Fibroblast of lung (primary cell): ENCODE measurements at regions not wholly inside any gene's neighbourhood (a gene's known extent, or its start where the extent isn't known, plus 50 kb on each side); places are given as distances from the start of the nearest gene placed in this dataset.

Experiments used
- DNase-seq, 2 donors: peaks; one replicate each; pipeline versions ENCODE4 v3.0.0 to v3.0.0-alpha.2; 2010; ENCODE audit warnings: low read depth in 2 of 2
- H2AFZ ChIP-seq: 2 replicates; pipeline ENCODE4 v1.5.1; 2012; ENCODE audit warnings: low read length, control low read depth, inconsistent platforms
- H3K27ac ChIP-seq: 2 replicates; pipeline ENCODE4 v1.5.1; 2011; ENCODE audit warnings: low read length, control low read depth; ENCODE audit not compliant: insufficient read depth
- H3K27me3 ChIP-seq: 2 replicates; pipeline ENCODE4 v1.5.1; 2011; ENCODE audit warnings: mild to moderate bottlenecking, low read length; ENCODE audit not compliant: control insufficient read depth, insufficient read depth
- H3K36me3 ChIP-seq: 2 replicates; pipeline ENCODE4 v1.5.1; 2011; ENCODE audit warnings: low read length; ENCODE audit not compliant: control insufficient read depth, insufficient read depth
- H3K4me1 ChIP-seq: 2 replicates; pipeline ENCODE4 v1.5.1; 2011; ENCODE audit warnings: low read length; ENCODE audit not compliant: control insufficient read depth, insufficient read depth; ENCODE audit errors: extremely low read depth
- H3K4me2 ChIP-seq: 2 replicates; pipeline ENCODE4 v1.5.1; 2011; ENCODE audit warnings: low read length, control low read depth; ENCODE audit not compliant: insufficient read depth; ENCODE audit errors: extremely low read depth
- H3K4me3 ChIP-seq, 4 experiments: fragments of 200-600 bp in 1 of 4; sonication (generic) in 1 of 4; replicated peaks in 1 of 4; 2 replicates each; pipeline ENCODE4 v1.5.1; 2011 to 2016; ENCODE audit warnings: low read length in 4 of 4, low read depth in 3 of 4, mild to moderate bottlenecking in 3 of 4, control low read depth in 2 of 4, inconsistent platforms in 1 of 4, mixed read lengths in 1 of 4; ENCODE audit not compliant: insufficient read depth in 1 of 4; ENCODE audit errors: control extremely low read depth in 1 of 4
- H3K79me2 ChIP-seq: 2 replicates; pipeline ENCODE4 v1.5.1; 2012; ENCODE audit warnings: mild to moderate bottlenecking, low read length, inconsistent platforms; ENCODE audit not compliant: control insufficient read depth, insufficient read depth
- H3K9ac ChIP-seq: 2 replicates; pipeline ENCODE4 v1.5.1; 2011; ENCODE audit warnings: mild to moderate bottlenecking, low read length, control low read depth; ENCODE audit not compliant: insufficient read depth
- H3K9me3 ChIP-seq: 2 replicates; pipeline ENCODE4 v1.5.1; 2012; ENCODE audit warnings: low read depth, low read length; ENCODE audit not compliant: control insufficient read depth, insufficient read depth
- H4K20me1 ChIP-seq: 2 replicates; pipeline ENCODE4 v1.5.1; 2011; ENCODE audit warnings: low read length; ENCODE audit not compliant: control insufficient read depth, insufficient read depth; ENCODE audit errors: extremely low read depth
- CTCF ChIP-seq, 2 donors: IDR thresholded peaks in 1 of 2; conservative IDR thresholded peaks in 1 of 2; 1 replicate in 1 of 2; 2 replicates in 1 of 2; pipeline ENCODE4 v1.5.1; 2011 to 2012; ENCODE audit warnings: low read length in 2 of 2, control low read depth in 1 of 2, inconsistent platforms in 1 of 2, low read depth in 1 of 2, mild to moderate bottlenecking in 1 of 2
- EZH2 ChIP-seq: IDR thresholded peaks from 2 replicates; pipeline ENCODE4 v1.5.1; 2012; ENCODE audit warnings: low read length, control low read depth, mild to moderate bottlenecking; ENCODE audit errors: missing control alignments

DNA sequence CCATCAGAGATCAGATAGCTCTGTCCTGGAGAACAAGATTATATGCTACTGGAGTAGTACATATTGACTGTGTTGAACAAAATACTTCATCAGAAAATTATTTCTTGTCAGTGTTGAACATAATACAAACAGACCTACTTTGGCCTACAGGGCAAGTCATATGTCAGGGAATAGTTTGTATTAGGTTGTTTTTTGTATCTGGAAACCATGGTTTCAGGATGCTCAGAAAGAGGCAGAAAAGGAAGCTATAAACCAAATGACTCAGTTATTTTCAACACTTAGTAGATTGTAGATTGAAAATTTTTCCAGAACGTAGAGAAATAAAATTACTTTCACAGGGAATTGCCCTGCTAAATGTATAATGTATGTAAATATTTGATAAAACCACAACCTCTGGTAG is 198.4 kb downstream of the CYB561 start:
- Histone ChIP-seq H3K9ac (no peak overlapping the region), H3K27ac (no peak overlapping the region), H4K20me1 (no peaks in the 10 kb centered on the region), H2AFZ (no peak overlapping the region), H3K9me3 (no peaks in the 10 kb centered on the region), H3K79me2 (no peaks in the 10 kb centered on the region), H3K36me3 (no peaks in the 10 kb centered on the region), H3K27me3 (no peaks in the 10 kb centered on the region), H3K4me1 (no peaks in the 10 kb centered on the region), H3K4me2 (no peak overlapping the region), H3K4me3 (no peak overlapping the region)
- DNase-seq = peak in 1 of 2 donors; percentile 12
- no peak for TF ChIP-seq EZH2
- no peak for TF ChIP-seq CTCF (conservative IDR thresholded peaks at IDR 0.05 in 1 of 2, IDR thresholded peaks at IDR 0.05 in 1 of 2; ENCODE audit: low read depth in 1 of 2, low read length in 2 of 2)

GRCh38 chr17:63249256-63250004 is 196.7 kb downstream of the CYB561 start:
- DNase-seq = peak; percentile 56 to 63
- Histone ChIP-seq H3K9me3 (no peaks in the 10 kb centered on the region), H3K4me2 (peak overlapping the region; percentile 8), H3K79me2 (no peaks in the 10 kb centered on the region), H2AFZ (no peak overlapping the region), H3K9ac (no peak overlapping the region), H3K27ac (no peak overlapping the region), H4K20me1 (no peaks in the 10 kb centered on the region), H3K36me3 (no peaks in the 10 kb centered on the region), H3K4me3 (peak overlapping the region in 1 of 4 experiments; percentile 4), H3K4me1 (no peaks in the 10 kb centered on the region), H3K27me3 (no peaks in the 10 kb centered on the region)
- TF ChIP-seq CTCF (conservative IDR thresholded peaks at IDR 0.05 in 1 of 2, IDR thresholded peaks at IDR 0.05 in 1 of 2; ENCODE audit: low read depth in 1 of 2, low read length in 2 of 2) (no peak), EZH2 (no peak)

- Histone ChIP-seq H3K36me3 (no peaks in the 10 kb centered on the region), H4K20me1 (no peaks in the 10 kb centered on the region), H3K4me3 (no peak overlapping the region), H3K9ac (no peak overlapping the region), H3K4me1 (no peaks in the 10 kb centered on the region), H3K4me2 (peak overlapping the region; percentile 63), H2AFZ (no peak overlapping the region), H3K27ac (no peak overlapping the region), H3K79me2 (no peaks in the 10 kb centered on the region), H3K9me3 (no peaks in the 10 kb centered on the region), H3K27me3 (no peaks in the 10 kb centered on the region)
- peak; percentile 33 to 34 for DNase-seq
- TF ChIP-seq EZH2 (no peak), CTCF (conservative IDR thresholded peaks at IDR 0.05 in 1 of 2, IDR thresholded peaks at IDR 0.05 in 1 of 2; ENCODE audit: low read depth in 1 of 2, low read length in 2 of 2) (no peak)
These were observed 195.3 kb downstream of the CYB561 start for GRCh38 chr17:63250830-63251229.
